GM13977 (cell line): ENCODE measurements at regions not wholly inside any gene's neighbourhood (a gene's known extent, or its start where the extent isn't known, plus 50 kb on each side); places are given as distances from the start of the nearest gene placed in this dataset.
"Not testable (repeated sequence)": the region's sequence is repeated elsewhere in the genome, so short reads cannot be mapped to it uniquely, and the experiment has no call there.

Source experiments
- DNase-seq: peaks from one replicate; pipeline ENCODE4 v3.0.0; 2012; ENCODE audit warnings: low spot score
- in situ Hi-C: fragments of 300-500 bp; cut with MboI; formaldehyde crosslinking; loops from one replicate; pipeline ENCODE4 v1.12.0; 2022; ENCODE audit warnings: low sequenced_read_pairs, low pct_unique_long_range_greater_than_20kb, mixed read lengths, inconsistent platforms; ENCODE audit not compliant: unreplicated experiment
- TF ChIP-seq, protein P1 (sequence below): IDR thresholded peaks from 2 replicates; pipeline ENCODE4 v1.5.1; 2012; ENCODE audit warnings: mild to moderate bottlenecking, control low read depth; ENCODE audit not compliant: insufficient read depth; ENCODE audit errors: extremely low read depth, missing control alignments

DNA sequence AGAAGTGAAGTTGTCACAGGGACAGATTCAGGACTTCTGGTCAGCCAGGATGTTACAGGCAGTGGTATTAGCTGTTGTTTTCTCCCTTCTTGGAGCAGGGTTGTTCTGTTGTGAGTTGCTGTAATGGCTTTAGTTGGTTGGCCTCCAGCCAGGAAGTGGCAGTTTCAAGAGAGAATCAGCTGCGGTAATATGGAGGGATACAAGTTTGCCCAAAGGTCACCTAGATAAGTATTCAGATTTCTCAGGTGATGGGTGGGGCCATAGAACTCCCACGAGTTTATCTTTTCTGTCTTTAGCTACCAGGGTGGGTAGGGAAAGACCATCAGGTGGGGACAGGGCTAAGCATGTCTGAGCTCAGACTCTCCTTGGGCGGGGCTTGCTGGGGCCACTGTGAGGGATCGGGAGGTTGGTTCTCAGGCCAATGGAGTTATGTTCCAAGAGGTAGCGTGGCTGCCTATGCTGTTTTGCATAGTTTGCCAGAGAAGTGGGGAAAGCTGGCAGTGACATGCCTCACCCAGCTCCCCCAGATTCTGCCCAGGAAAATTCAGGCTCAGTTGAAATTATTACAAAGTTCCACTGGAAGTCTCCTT, 640.4 kb upstream of the CHAC2 start:
- DNase-seq: no peak
- TF ChIP-seq, protein P1, sequence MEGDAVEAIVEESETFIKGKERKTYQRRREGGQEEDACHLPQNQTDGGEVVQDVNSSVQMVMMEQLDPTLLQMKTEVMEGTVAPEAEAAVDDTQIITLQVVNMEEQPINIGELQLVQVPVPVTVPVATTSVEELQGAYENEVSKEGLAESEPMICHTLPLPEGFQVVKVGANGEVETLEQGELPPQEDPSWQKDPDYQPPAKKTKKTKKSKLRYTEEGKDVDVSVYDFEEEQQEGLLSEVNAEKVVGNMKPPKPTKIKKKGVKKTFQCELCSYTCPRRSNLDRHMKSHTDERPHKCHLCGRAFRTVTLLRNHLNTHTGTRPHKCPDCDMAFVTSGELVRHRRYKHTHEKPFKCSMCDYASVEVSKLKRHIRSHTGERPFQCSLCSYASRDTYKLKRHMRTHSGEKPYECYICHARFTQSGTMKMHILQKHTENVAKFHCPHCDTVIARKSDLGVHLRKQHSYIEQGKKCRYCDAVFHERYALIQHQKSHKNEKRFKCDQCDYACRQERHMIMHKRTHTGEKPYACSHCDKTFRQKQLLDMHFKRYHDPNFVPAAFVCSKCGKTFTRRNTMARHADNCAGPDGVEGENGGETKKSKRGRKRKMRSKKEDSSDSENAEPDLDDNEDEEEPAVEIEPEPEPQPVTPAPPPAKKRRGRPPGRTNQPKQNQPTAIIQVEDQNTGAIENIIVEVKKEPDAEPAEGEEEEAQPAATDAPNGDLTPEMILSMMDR: no peak
- in situ Hi-C loops: no loop called here

DNA sequence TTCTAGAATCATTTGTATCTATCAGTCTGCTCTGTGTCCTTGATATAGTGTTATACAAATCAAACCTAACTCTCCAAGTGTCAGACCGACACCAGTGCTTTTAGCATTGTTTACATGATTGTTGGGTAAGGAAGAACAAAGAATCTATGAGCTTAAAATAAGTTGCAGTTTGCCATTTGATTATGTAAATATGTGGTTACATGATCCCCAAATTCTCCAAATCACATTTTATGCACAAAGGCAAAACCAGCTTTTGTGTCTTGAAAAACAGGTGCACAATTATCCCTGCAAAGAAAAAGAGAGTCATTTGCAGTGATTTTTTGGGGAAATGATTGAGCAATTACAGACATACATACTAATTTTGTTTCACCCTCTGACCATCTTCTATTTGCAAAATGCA, 652.6 kb upstream of the CHAC2 start:
- in situ Hi-C loops: no loop called here
- no peak for DNase-seq
- TF ChIP-seq, protein P1: no peak

DNA sequence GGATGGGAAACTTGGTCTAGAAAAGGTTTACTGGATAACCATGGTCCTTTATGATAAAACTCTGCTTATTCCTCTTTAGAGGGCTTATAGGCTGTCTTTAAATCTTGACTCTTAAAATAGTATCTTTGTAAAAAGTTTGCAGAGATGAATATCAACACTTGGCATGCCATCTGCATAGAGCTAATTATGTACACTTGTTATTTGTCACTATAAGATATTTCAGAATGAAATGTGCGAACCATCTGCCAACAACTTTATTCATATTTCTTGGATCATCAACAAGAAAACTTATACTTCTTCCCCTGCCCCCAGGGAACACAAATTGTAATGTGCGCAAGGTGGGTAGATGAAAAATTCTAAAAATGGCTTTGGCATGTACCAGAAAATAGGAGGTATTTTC, 653.0 kb upstream of the CHAC2 start:
- in situ Hi-C loops: no loop called here
- TF ChIP-seq, protein P1: no peak
- DNase-seq: no peak

DNA sequence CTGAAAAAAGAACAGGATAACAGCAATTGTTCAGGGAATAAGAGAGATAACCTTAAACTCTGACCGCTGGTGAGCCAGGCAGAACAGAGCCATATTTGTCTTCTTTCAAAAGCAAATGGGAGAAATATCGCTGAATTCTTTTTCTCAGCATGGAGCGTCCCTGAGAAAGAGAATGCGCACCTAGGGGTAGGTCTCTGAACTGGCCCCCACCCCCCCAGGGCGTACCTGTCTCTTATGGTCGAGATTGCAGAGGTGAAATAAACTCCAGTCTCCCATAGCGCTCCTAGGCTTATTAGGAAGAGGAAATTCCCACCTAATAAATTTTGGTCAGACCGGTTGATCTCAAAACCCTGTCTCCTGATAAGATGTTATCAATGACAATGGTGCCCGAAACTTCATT, 655.2 kb upstream of the CHAC2 start:
- in situ Hi-C loops, DNase-seq: not testable (repeated sequence)

DNA sequence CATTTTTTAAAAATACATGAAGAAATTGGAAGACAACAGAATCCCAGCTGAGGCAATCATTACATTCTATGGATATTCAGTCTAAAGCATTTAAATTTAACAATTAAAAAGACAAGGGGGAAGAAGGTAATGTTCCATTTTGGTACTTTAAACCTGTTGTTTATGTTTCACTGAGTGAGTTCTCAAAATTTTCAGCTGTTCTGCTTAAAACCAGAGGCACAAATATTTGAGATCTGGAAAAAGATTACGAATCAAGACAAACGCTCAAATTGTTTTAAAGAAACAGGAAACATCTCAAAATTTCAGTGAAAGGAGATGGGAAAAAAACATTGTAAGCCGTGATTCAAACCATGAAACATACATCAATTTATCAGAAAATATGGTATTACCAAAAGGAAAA, 656.2 kb upstream of the CHAC2 start:
- in situ Hi-C loops: no loop called here
- DNase-seq: no peak
- TF ChIP-seq, protein P1: no peak

DNA sequence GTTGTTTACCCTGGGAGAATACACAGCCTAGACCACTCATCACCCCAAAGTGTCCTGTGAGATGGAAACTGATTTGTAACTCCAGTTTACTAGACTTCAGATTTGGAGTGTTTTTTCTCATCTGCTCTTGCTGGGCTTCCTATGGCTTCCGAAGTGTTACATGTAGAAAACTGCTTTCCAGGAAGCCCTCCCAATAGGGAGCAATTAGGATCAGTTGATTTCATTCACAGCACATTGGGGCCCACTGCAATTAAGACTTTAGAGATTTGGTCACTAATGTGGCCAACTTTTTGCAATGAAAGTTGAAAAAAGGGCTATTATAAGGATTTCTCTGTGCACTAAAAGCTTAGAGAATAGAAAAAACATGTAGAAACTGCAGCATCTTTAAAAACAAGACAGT, 656.6 kb upstream of the CHAC2 start:
- in situ Hi-C loops: no loop called here
- TF ChIP-seq, protein P1: no peak
- no peak for DNase-seq

DNA sequence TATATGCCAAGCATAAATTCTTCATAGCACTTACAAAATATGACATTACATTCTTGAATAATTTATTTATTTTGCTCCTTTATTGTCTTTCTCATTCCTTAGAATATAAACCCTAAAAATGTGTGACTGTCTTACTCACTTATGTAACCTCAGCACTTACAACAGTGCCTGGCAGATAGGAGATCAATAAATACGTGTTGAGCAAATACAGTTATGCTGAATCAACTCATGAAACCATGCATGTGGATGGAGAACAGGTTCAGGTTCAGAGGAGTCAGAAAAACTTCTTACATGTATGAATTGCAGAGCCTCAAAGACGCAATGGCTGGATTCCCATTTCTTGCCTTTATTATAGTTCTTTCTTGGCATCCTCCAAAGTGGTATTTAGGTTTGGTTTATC, 659.4 kb upstream of the CHAC2 start:
- TF ChIP-seq, protein P1: no peak
- in situ Hi-C loops: no loop called here
- DNase-seq: no peak
